Stimulated activated CD8-positive, alpha-beta memory T cell treated with anti-CD3 and anti-CD28 coated beads, Interleukin-12 subunit alpha, Interleukin-12 subunit beta, amount 100 ng/mL, for 24 hours (primary cell): ENCODE measurements at regions not wholly inside any gene's neighbourhood (a gene's known extent, or its start where the extent isn't known, plus 50 kb on each side); places are given as distances from the start of the nearest gene placed in this dataset.

Experiments
- DNase-seq: peaks from one replicate; pipeline ENCODE4 v3.0.0-alpha.2; 2020; ENCODE audit errors: extremely low read depth

GRCh38 chr15:38695249-38696108 lies 130.9 kb upstream of the RASGRP1 start:
- no peak for DNase-seq

DNA sequence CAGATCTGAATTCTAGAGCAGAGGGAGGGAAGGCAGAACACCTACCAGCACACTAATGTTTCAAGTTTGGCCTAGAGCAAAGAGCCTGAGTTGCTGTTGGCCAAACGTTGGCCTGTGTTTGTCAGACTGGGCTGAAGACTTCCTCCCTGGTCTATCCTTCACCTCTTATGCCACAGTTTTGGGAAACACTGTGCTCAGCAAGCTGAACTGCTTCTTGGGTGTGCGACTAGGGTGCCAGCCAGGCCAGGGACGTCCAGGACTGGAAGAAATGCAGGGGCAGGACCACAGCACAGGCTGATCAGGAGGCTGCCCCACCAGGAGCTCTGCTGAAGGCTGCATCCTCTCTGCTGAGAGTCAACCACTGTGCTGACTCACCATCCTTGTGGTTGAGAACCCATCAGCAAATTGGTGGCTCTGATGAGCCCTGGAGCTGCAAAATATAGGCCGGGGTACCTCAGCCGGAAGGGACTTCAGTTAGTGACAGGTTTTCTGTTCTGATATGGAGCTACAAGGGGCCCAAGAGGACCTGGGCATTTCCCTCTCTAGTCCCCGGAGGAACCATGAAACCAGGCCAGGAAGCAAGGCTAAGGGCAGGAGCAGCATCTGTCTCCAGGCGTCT lies 131.6 kb upstream of the RASGRP1 start:
- no peak for DNase-seq

- DNase-seq: no peak
These were observed 132.3 kb upstream of the RASGRP1 start for GRCh38 chr15:38696790-38697495.

GRCh38 chr15:38698254-38698653 lies 133.6 kb upstream of the RASGRP1 start:
- no peak for DNase-seq

GRCh38 chr15:38699633-38700230 lies 135.1 kb upstream of the RASGRP1 start:
- peak; percentile 23 for DNase-seq

DNA sequence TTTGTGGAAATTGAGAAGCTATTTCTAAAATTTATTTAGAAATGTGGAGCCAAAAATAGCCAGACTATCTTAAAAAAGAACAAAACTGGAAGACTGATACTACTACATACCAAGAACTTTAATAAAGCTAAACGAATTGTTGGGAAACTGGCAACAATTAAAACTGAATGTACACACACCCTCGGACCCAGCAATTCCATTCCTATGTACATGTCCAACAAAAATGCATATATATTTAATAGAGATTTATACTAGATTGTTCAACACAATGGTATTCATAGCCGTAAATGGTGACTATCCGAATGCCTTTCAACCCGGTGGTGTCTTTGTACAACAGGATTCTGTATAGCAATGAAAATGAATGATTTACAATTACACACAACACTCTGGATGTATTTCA lies 136.5 kb upstream of the RASGRP1 start:
- DNase-seq: no peak

- no peak for DNase-seq
These were observed 137.7 kb upstream of the RASGRP1 start for GRCh38 chr15:38702178-38702912.

GRCh38 chr15:38705436-38706219 lies 141.0 kb upstream of the RASGRP1 start:
- DNase-seq: no peak

DNA sequence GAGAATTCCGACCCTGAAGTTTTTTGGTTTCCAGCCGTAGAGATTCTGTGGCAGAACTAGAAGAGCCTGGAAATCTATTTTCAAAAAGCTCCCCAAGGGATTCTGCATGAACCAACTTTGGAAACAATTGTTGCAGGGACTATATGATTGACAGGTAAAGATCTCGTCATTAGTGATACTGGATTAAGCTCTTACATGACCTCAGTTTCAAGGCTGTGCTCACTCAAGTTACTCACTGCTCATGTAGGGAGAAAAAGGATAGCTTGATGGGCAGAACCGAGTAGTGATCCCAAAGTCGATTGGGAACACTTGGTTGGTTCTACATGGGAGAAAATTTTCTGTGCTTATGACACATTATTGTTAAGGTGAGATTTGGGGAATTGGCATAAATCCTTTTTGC lies 142.3 kb upstream of the RASGRP1 start:
- no peak for DNase-seq

GRCh38 chr15:38707802-38708671 lies 143.4 kb upstream of the RASGRP1 start:
- no peak for DNase-seq

- no peak for DNase-seq
These were observed 144.1 kb upstream of the RASGRP1 start for GRCh38 chr15:38708672-38709180.

- DNase-seq: no peak
These were observed 144.6 kb upstream of the RASGRP1 start for GRCh38 chr15:38709196-38709595.

GRCh38 chr15:38714309-38715072 lies 149.9 kb upstream of the RASGRP1 start:
- no peak for DNase-seq

DNA sequence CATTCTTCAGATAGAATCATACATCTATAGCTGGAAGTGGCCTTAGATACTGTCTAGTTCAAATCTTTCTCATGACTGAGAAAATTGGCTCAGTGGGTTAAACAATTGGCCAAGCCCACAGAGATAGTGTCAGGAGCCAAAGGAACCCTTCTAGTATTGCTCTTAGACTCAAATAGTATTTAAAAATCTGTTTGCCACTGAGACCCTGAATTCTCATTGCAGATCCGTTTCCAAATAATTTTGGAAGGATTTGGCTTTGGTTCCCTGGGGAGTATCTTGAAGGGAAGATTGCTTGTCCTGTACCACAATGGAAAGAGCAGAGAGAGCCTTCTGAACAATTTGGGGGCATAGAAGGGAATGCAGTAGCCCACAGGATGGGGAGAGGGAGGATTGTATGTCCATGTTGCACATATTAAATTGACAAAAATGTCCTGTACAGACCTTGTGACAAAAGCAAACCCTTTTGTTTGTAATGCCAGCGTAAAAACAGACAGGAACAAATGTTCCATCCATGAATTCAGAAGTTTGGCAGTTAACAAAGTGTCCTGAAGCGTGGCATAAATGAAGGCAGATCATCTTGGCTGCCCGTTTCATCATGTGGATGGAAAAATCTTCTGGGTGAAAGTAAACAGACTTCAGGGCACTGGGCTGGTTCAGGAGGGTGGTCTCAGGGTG lies 156.4 kb upstream of the RASGRP1 start:
- DNase-seq: no peak

GRCh38 chr15:38721568-38721945 lies 156.9 kb upstream of the RASGRP1 start:
- no peak for DNase-seq

- no peak for DNase-seq
These were observed 157.6 kb upstream of the RASGRP1 start for GRCh38 chr15:38722236-38722635.

DNA sequence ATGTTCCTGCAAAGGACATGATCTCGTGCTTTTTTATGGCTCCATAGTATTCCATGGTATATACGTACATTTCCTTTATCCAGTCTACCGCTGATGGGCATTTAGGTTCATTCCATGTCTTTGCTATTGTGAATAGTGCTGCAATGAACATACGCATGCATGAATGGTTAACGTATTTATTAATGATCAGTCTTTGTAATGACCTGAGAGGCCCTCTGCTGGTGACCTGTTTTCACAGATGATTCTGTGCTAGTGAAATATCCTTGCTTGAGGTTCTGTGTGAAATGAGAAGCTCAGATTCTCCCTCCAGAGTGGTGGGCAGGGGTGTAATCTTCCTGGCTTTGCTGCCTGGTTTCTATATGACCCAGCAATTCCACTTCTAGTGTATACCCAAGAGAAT lies 160.2 kb upstream of the RASGRP1 start:
- DNase-seq: no peak

DNA sequence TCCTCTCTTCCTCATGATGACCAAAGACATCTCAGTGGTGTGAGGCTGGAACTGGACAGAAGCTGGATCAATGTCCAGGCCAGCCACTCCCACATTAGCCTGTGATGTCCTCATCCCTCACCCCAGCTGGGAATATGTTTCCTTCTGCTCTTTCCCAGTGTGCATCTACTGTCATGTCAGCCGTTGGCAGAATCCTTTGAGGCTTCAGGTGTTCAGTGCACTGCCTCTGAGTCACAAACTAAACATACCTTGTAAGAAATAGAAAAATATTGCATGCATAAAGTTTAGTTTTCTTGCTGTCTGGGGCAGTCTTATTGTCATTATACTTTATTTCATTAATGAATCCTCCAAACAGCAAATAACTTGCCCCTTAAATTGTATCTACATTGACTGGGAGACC lies 161.6 kb upstream of the RASGRP1 start:
- DNase-seq: no peak
